ENCODE measurements at regions not wholly inside any gene's neighbourhood (a gene's known extent, or its start where the extent isn't known, plus 50 kb on each side); places are given as distances from the start of the nearest gene placed in this dataset.

DNA sequence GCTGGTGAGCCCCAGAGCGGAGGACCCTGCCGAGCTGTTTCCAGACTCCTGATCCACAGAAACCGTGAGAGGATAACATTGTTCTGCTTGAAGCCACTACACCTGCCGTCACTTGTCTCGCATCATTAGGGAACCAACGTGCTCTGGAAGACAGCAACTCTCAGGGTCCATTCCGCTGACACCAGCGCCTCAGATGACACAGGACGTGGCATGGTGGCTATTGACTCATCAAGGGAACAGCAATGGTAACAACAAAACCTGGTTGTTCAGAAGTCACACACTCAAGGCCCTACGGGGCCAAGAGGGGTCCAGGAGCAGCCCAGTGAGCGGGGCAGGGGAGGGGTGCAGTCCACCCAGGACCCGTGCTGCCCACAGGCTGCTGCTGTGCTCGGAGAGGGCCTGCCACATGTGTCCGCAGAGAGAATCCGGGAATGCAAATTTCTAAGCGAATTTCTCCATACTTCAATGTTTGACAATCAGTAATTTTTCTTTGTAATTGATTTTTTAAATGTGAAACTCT lies 110.4 kb downstream of the TTLL2 start:
- Histone ChIP-seq H3K27ac (no peak overlapping the region), H3K4me1 (no peaks in the 10 kb centered on the region), H3K4me3 (no peak overlapping the region), H3K27me3 (no peaks in the 10 kb centered on the region), H3K36me3 (no peaks in the 10 kb centered on the region), H3K9me3 (no peaks in the 10 kb centered on the region)
- no peak for TF ChIP-seq EP300 (IDR thresholded peaks at IDR 0.05)
- no peak for TF ChIP-seq CTCF (IDR thresholded peaks at IDR 0.05)
- no peak for TF ChIP-seq POLR2A (IDR thresholded peaks at IDR 0.05)
- no peak for DNase-seq (ENCODE audit: low spot score in 2 of 2)
- WGBS, 2 donors: 83 to 96% methylated on average over 16 of the region's 16 CpGs

- H3K4me3 ChIP-seq: no peak overlapping the region
- no peaks in the 10 kb centered on the region for H3K36me3 ChIP-seq
- no peak overlapping the region for H3K27ac ChIP-seq
- TF ChIP-seq CTCF (IDR thresholded peaks at IDR 0.05) (no peak), EP300 (IDR thresholded peaks at IDR 0.05) (no peak), POLR2A (IDR thresholded peaks at IDR 0.05) (no peak)
- WGBS, 2 donors: 80 to 86% methylated on average over 9 of the region's 9 CpGs
- no peak for DNase-seq (ENCODE audit: low spot score in 2 of 2)
- H3K9me3 ChIP-seq: no peaks in the 10 kb centered on the region
- H3K27me3 ChIP-seq: no peaks in the 10 kb centered on the region
- H3K4me1 ChIP-seq: peaks cover 0 to 11% (median 0%) of the 10 kb centered on the region in 4 donors
Measured at GRCh38 chr6:167437888-167438484, 113.1 kb downstream of the TTLL2 start.

- Histone ChIP-seq H3K27me3 (no peaks in the 10 kb centered on the region), H3K27ac (no peak overlapping the region), H3K36me3 (no peaks in the 10 kb centered on the region), H3K9me3 (peaks cover 0 to 7% (median 0%) of the 10 kb centered on the region in 4 donors), H3K4me1 (peaks cover 0 to 11% (median 0%) of the 10 kb centered on the region in 4 donors), H3K4me3 (no peak overlapping the region)
- DNase-seq (ENCODE audit: low spot score in 2 of 2): no peak
- no peak for TF ChIP-seq EP300 (IDR thresholded peaks at IDR 0.05)
- no peak for TF ChIP-seq CTCF (IDR thresholded peaks at IDR 0.05)
- TF ChIP-seq POLR2A (IDR thresholded peaks at IDR 0.05): no peak
- WGBS, 2 donors: 35 to 37% methylated on average over 9 of the region's 9 CpGs
Measured at GRCh38 chr6:167441715-167442206, 116.9 kb downstream of the TTLL2 start.

GRCh38 chr6:167442245-167442644 lies 117.4 kb downstream of the TTLL2 start:
- Histone ChIP-seq H3K36me3 (no peaks in the 10 kb centered on the region), H3K4me1 (peaks cover 0 to 11% (median 0%) of the 10 kb centered on the region in 4 donors), H3K27me3 (no peaks in the 10 kb centered on the region), H3K4me3 (no peak overlapping the region), H3K27ac (no peak overlapping the region), H3K9me3 (peaks cover 0 to 7% (median 0%) of the 10 kb centered on the region in 4 donors)
- 35 to 45% methylated on average over 7 of the region's 7 CpGs for WGBS, 2 donors
- no peak for DNase-seq (ENCODE audit: low spot score in 2 of 2)
- TF ChIP-seq EP300 (IDR thresholded peaks at IDR 0.05): no peak
- TF ChIP-seq POLR2A (IDR thresholded peaks at IDR 0.05): no peak
- TF ChIP-seq CTCF (IDR thresholded peaks at IDR 0.05): no peak

Measured in tibial nerve (tissue), 4 donors.